ENCODE measurements at regions not wholly inside any gene's neighbourhood (a gene's known extent, or its start where the extent isn't known, plus 50 kb on each side); places are given as distances from the start of the nearest gene placed in this dataset.

GRCh38 chr13:81597101-81597500 is 1256.2 kb upstream of the SPRY2 start:
- intact Hi-C loops (cut with DNase I), result no loop called here
- no peak for ATAC-seq
- DNase-seq, result no peak
- no peak overlapping the region for H3K4me3 ChIP-seq
- TF ChIP-seq CTCF (IDR thresholded peaks at IDR 0.05), result no peak
- H3K27ac ChIP-seq, result no peak overlapping the region
- no peaks in the 10 kb centered on the region for H3K27me3 ChIP-seq
- no peaks in the 10 kb centered on the region for H3K4me1 ChIP-seq
- H3K36me3 ChIP-seq, result no peaks in the 10 kb centered on the region
- no peaks in the 10 kb centered on the region for H3K9me3 ChIP-seq

- Histone ChIP-seq H3K27ac (no peak overlapping the region), H3K36me3 (no peaks in the 10 kb centered on the region), H3K9me3 (no peaks in the 10 kb centered on the region), H3K27me3 (no peaks in the 10 kb centered on the region), H3K4me3 (no peak overlapping the region), H3K4me1 (no peaks in the 10 kb centered on the region)
- TF ChIP-seq CTCF (IDR thresholded peaks at IDR 0.05), result no peak
- no peak for DNase-seq
- intact Hi-C loops (cut with DNase I), result no loop called here
- ATAC-seq, result no peak
Measured at GRCh38 chr13:81596224-81596753, 1255.4 kb upstream of the SPRY2 start.

- no peak overlapping the region for H3K4me3 ChIP-seq
- no peaks in the 10 kb centered on the region for H3K9me3 ChIP-seq
- no peaks in the 10 kb centered on the region for H3K4me1 ChIP-seq
- ATAC-seq (no peak), DNase-seq (no peak)
- no peaks in the 10 kb centered on the region for H3K36me3 ChIP-seq
- intact Hi-C loops (cut with DNase I), result no loop called here
- no peaks in the 10 kb centered on the region for H3K27me3 ChIP-seq
- TF ChIP-seq CTCF (IDR thresholded peaks at IDR 0.05), result no peak
- no peak overlapping the region for H3K27ac ChIP-seq
Measured at GRCh38 chr13:81591528-81592220, 1250.7 kb upstream of the SPRY2 start.

- DNase-seq (no peak), ATAC-seq (no peak)
- H3K27me3 ChIP-seq, result no peaks in the 10 kb centered on the region
- H3K27ac ChIP-seq, result no peak overlapping the region
- no peak for TF ChIP-seq CTCF (IDR thresholded peaks at IDR 0.05)
- no peaks in the 10 kb centered on the region for H3K4me1 ChIP-seq
- no peaks in the 10 kb centered on the region for H3K9me3 ChIP-seq
- intact Hi-C loops (cut with DNase I), result no loop called here
- no peak overlapping the region for H3K4me3 ChIP-seq
- H3K36me3 ChIP-seq, result no peaks in the 10 kb centered on the region
Measured at GRCh38 chr13:81582381-81582780, 1241.5 kb upstream of the SPRY2 start.

- Histone ChIP-seq H3K4me3 (no peak overlapping the region), H3K27ac (no peak overlapping the region), H3K4me1 (no peaks in the 10 kb centered on the region), H3K9me3 (no peaks in the 10 kb centered on the region), H3K36me3 (no peaks in the 10 kb centered on the region), H3K27me3 (no peaks in the 10 kb centered on the region)
- DNase-seq (no peak), ATAC-seq (no peak)
- intact Hi-C loops (cut with DNase I), result no loop called here
- TF ChIP-seq CTCF (IDR thresholded peaks at IDR 0.05), result no peak
Measured at GRCh38 chr13:81577601-81578195, 1236.8 kb upstream of the SPRY2 start.
